ENCODE measurements at regions not wholly inside any gene's neighbourhood (a gene's known extent, or its start where the extent isn't known, plus 50 kb on each side); places are given as distances from the start of the nearest gene placed in this dataset.

- Histone ChIP-seq H3K4me3 (replicated peaks in 1 of 3; ENCODE audit: low read depth in 2 of 3, low read length in 3 of 3) (no peak overlapping the region), H3K4me2 (replicated peaks; ENCODE audit: extremely low read depth, low read length, poor library complexity, severe bottlenecking) (no peak overlapping the region), H3K9ac (ENCODE audit: insufficient read depth, low read length, poor library complexity, severe bottlenecking) (no peak overlapping the region), H3K36me3 (replicated peaks in 1 of 2; ENCODE audit: control insufficient read depth in 1 of 2, insufficient read depth in 2 of 2, low read length in 2 of 2) (no peaks in the 10 kb centered on the region), H3K27me3 (ENCODE audit: control insufficient read depth in 2 of 2, insufficient read depth in 2 of 2, low read length in 2 of 2) (no peaks in the 10 kb centered on the region), H3K9me3 (replicated peaks in 1 of 2; ENCODE audit: control insufficient read depth in 1 of 2, insufficient read depth in 1 of 2, low read length in 2 of 2) (no peaks in the 10 kb centered on the region), H3K79me2 (ENCODE audit: insufficient read depth, low read length) (no peaks in the 10 kb centered on the region), H2AFZ (ENCODE audit: insufficient read depth, low read depth, low read length, poor library complexity, severe bottlenecking) (no peak overlapping the region), H4K20me1 (ENCODE audit: insufficient read depth, low read length) (no peaks in the 10 kb centered on the region), H3K4me1 (ENCODE audit: control insufficient read depth in 1 of 2, insufficient read depth in 2 of 2, low read length in 2 of 2) (no peaks in the 10 kb centered on the region), H3K27ac (ENCODE audit: low read depth in 1 of 2, low read length in 2 of 2) (no peak overlapping the region)
- Mint-ChIP-seq H3K27me3 (ENCODE audit: low read depth in 3 of 3) (peaks cover 0 to 1% (median 0%) of the 10 kb centered on the region in 3 donors), H3K4me3 (no peak overlapping the region), H3K4me1 (no peaks in the 10 kb centered on the region), H3K27ac (no peak overlapping the region), H3K9me3 (peaks cover 0 to 7% (median 3%) of the 10 kb centered on the region in 7 donors), H3K36me3 (no peaks in the 10 kb centered on the region)
- intact Hi-C loops (cut with micrococcal nuclease), result no loop called here
- TF ChIP-seq CTCF (IDR thresholded peaks at IDR 0.05), result no peak
- DNase-seq, result no peak
- 80% methylated on average over 1 of the region's 6 CpGs for WGBS (ENCODE audit: insufficient coverage)
Measured at GRCh38 chr1:118294875-118295642, 110.0 kb upstream of the SPAG17 start.

- H2AFZ ChIP-seq (ENCODE audit: insufficient read depth, low read depth, low read length, poor library complexity, severe bottlenecking), result no peak overlapping the region
- H3K9me3 Mint-ChIP-seq, result peaks cover 0 to 8% (median 3%) of the 10 kb centered on the region in 7 donors
- H3K9ac ChIP-seq (ENCODE audit: insufficient read depth, low read length, poor library complexity, severe bottlenecking), result no peak overlapping the region
- no peaks in the 10 kb centered on the region for H3K4me1 Mint-ChIP-seq
- no peak overlapping the region for H3K4me3 Mint-ChIP-seq
- H3K4me1 ChIP-seq (ENCODE audit: control insufficient read depth in 1 of 2, insufficient read depth in 2 of 2, low read length in 2 of 2), result no peaks in the 10 kb centered on the region
- intact Hi-C loops (cut with micrococcal nuclease), result no loop called here
- no peak overlapping the region for H3K27ac Mint-ChIP-seq
- no peaks in the 10 kb centered on the region for H3K27me3 ChIP-seq (ENCODE audit: control insufficient read depth in 2 of 2, insufficient read depth in 2 of 2, low read length in 2 of 2)
- TF ChIP-seq CTCF (IDR thresholded peaks at IDR 0.05), result no peak
- no peaks in the 10 kb centered on the region for H3K79me2 ChIP-seq (ENCODE audit: insufficient read depth, low read length)
- no peak overlapping the region for H3K27ac ChIP-seq (ENCODE audit: low read depth in 1 of 2, low read length in 2 of 2)
- no peaks in the 10 kb centered on the region for H3K9me3 ChIP-seq (replicated peaks in 1 of 2; ENCODE audit: control insufficient read depth in 1 of 2, insufficient read depth in 1 of 2, low read length in 2 of 2)
- no peaks in the 10 kb centered on the region for H3K36me3 Mint-ChIP-seq
- no peak overlapping the region for H3K4me2 ChIP-seq (replicated peaks; ENCODE audit: extremely low read depth, low read length, poor library complexity, severe bottlenecking)
- DNase-seq, result no peak
- H3K4me3 ChIP-seq (replicated peaks in 1 of 3; ENCODE audit: low read depth in 2 of 3, low read length in 3 of 3), result no peak overlapping the region
- no peaks in the 10 kb centered on the region for H4K20me1 ChIP-seq (ENCODE audit: insufficient read depth, low read length)
- H3K27me3 Mint-ChIP-seq (ENCODE audit: low read depth in 3 of 3), result no peaks in the 10 kb centered on the region
- WGBS (ENCODE audit: insufficient coverage), result 78% methylated on average over 3 of the region's 6 CpGs
- H3K36me3 ChIP-seq (replicated peaks in 1 of 2; ENCODE audit: control insufficient read depth in 1 of 2, insufficient read depth in 2 of 2, low read length in 2 of 2), result no peaks in the 10 kb centered on the region
Measured at GRCh38 chr1:118291661-118292060, 106.6 kb upstream of the SPAG17 start.
